T-helper 17 cell (primary cell): ENCODE measurements at regions not wholly inside any gene's neighbourhood (a gene's known extent, or its start where the extent isn't known, plus 50 kb on each side); places are given as distances from the start of the nearest gene placed in this dataset.
"Not testable (repeated sequence)": the region's sequence is repeated elsewhere in the genome, so short reads cannot be mapped to it uniquely, and the experiment has no call there.

Experiments
- ATAC-seq: fragments of 150-1000 bp; cut with Tn5 transposase; 2 replicates; pipeline ENCODE4 v1.10.0; 2021; ENCODE audit warnings: mild to moderate bottlenecking, moderate library complexity
- DNase-seq, 3 donors: peaks; one replicate each; pipeline versions ENCODE4 v3.0.0 to v3.0.0-alpha.2; 2020 to 2021
- H3K9me3 ChIP-seq: one replicate; pipeline ENCODE4 v1.7.0; 2013; ENCODE audit warnings: low read length, mild to moderate bottlenecking; ENCODE audit not compliant: control insufficient read depth, poor library complexity, severe bottlenecking
- H3K27ac Mint-ChIP-seq: one replicate; pipeline ENCODE4 v1.8.0; 2022; ENCODE audit warnings: mild to moderate bottlenecking, moderate library complexity, mixed read lengths
- H3K27me3 Mint-ChIP-seq: one replicate; pipeline ENCODE4 v1.8.0; 2022; ENCODE audit warnings: mixed read lengths
- H3K36me3 Mint-ChIP-seq: one replicate; pipeline ENCODE4 v1.8.0; 2022; ENCODE audit warnings: low read depth, mixed read lengths
- H3K4me1 Mint-ChIP-seq: one replicate; pipeline ENCODE4 v1.8.0; 2022; ENCODE audit warnings: mild to moderate bottlenecking, mixed read lengths
- H3K4me3 Mint-ChIP-seq: one replicate; pipeline ENCODE4 v1.8.0; 2022; ENCODE audit warnings: mild to moderate bottlenecking, moderate library complexity, mixed read lengths

GRCh38 chr6:63448229-63448628 is 124.1 kb upstream of the LOC128125822 start:
- Mint-ChIP-seq H3K27me3 (no peaks in the 10 kb centered on the region), H3K4me3 (no peak overlapping the region), H3K27ac (no peak overlapping the region)

GRCh38 chr6:63449714-63450113 is 122.6 kb upstream of the LOC128125822 start:
- Mint-ChIP-seq H3K27me3 (no peaks in the 10 kb centered on the region), H3K4me1 (no peaks in the 10 kb centered on the region), H3K36me3 (no peaks in the 10 kb centered on the region), H3K4me3 (no peak overlapping the region), H3K27ac (no peak overlapping the region)
- DNase-seq (no peak), ATAC-seq (no peak)
- H3K9me3 ChIP-seq: no peaks in the 10 kb centered on the region

More at GRCh38 chr6:63448229-63448628, 124.1 kb upstream of the LOC128125822 start:
- ATAC-seq (no peak), DNase-seq (no peak)
- no peaks in the 10 kb centered on the region for H3K4me1 Mint-ChIP-seq
- no peaks in the 10 kb centered on the region for H3K36me3 Mint-ChIP-seq
- H3K9me3 ChIP-seq: no peaks in the 10 kb centered on the region

- no peaks in the 10 kb centered on the region for H3K4me1 Mint-ChIP-seq
- no peaks in the 10 kb centered on the region for H3K9me3 ChIP-seq
- no peaks in the 10 kb centered on the region for H3K36me3 Mint-ChIP-seq
- no peak overlapping the region for H3K4me3 Mint-ChIP-seq
- H3K27ac Mint-ChIP-seq: no peak overlapping the region
- DNase-seq (no peak), ATAC-seq (no peak)
- no peaks in the 10 kb centered on the region for H3K27me3 Mint-ChIP-seq
These were observed 121.0 kb upstream of the LOC128125822 start for GRCh38 chr6:63451238-63451637.

GRCh38 chr6:63452125-63452524 is 120.2 kb upstream of the LOC128125822 start:
- DNase-seq: no peak
- no peaks in the 10 kb centered on the region for H3K9me3 ChIP-seq
- no peaks in the 10 kb centered on the region for H3K4me1 Mint-ChIP-seq
- no peak for ATAC-seq
- no peaks in the 10 kb centered on the region for H3K27me3 Mint-ChIP-seq
- no peak overlapping the region for H3K27ac Mint-ChIP-seq
- H3K36me3 Mint-ChIP-seq: no peaks in the 10 kb centered on the region
- H3K4me3 Mint-ChIP-seq: no peak overlapping the region

- no peak for ATAC-seq
- no peaks in the 10 kb centered on the region for H3K36me3 Mint-ChIP-seq
These were observed 115.5 kb upstream of the LOC128125822 start for GRCh38 chr6:63456734-63457133.

GRCh38 chr6:63458480-63459115 is 113.7 kb upstream of the LOC128125822 start:
- H3K9me3 ChIP-seq: no peaks in the 10 kb centered on the region
- Mint-ChIP-seq H3K4me1 (no peaks in the 10 kb centered on the region), H3K36me3 (no peaks in the 10 kb centered on the region), H3K27me3 (no peaks in the 10 kb centered on the region), H3K27ac (no peak overlapping the region), H3K4me3 (no peak overlapping the region)
- no peak for DNase-seq
- no peak for ATAC-seq

More at GRCh38 chr6:63456734-63457133, 115.5 kb upstream of the LOC128125822 start:
- no peaks in the 10 kb centered on the region for H3K4me1 Mint-ChIP-seq
- H3K27me3 Mint-ChIP-seq: no peaks in the 10 kb centered on the region
- H3K27ac Mint-ChIP-seq: no peak overlapping the region
- no peak for DNase-seq
- H3K9me3 ChIP-seq: no peaks in the 10 kb centered on the region
- H3K4me3 Mint-ChIP-seq: no peak overlapping the region

GRCh38 chr6:63459814-63460213 is 112.5 kb upstream of the LOC128125822 start:
- no peaks in the 10 kb centered on the region for H3K9me3 ChIP-seq
- Mint-ChIP-seq H3K27me3 (no peaks in the 10 kb centered on the region), H3K36me3 (no peaks in the 10 kb centered on the region), H3K4me3 (no peak overlapping the region), H3K27ac (no peak overlapping the region), H3K4me1 (no peaks in the 10 kb centered on the region)
- DNase-seq: no peak
- no peak for ATAC-seq

- DNase-seq (no peak), ATAC-seq (no peak)
- no peaks in the 10 kb centered on the region for H3K27me3 Mint-ChIP-seq
- H3K9me3 ChIP-seq: no peaks in the 10 kb centered on the region
- H3K36me3 Mint-ChIP-seq: no peaks in the 10 kb centered on the region
- H3K27ac Mint-ChIP-seq: no peak overlapping the region
- H3K4me3 Mint-ChIP-seq: no peak overlapping the region
- H3K4me1 Mint-ChIP-seq: no peaks in the 10 kb centered on the region
These were observed 111.3 kb upstream of the LOC128125822 start for GRCh38 chr6:63460971-63461370.

- no peaks in the 10 kb centered on the region for H3K27me3 Mint-ChIP-seq
- DNase-seq (no peak), ATAC-seq (no peak)
- no peaks in the 10 kb centered on the region for H3K9me3 ChIP-seq
- no peaks in the 10 kb centered on the region for H3K36me3 Mint-ChIP-seq
- no peak overlapping the region for H3K4me3 Mint-ChIP-seq
- no peak overlapping the region for H3K27ac Mint-ChIP-seq
- H3K4me1 Mint-ChIP-seq: peaks cover 2% of the 10 kb centered on the region
These were observed 108.2 kb upstream of the LOC128125822 start for GRCh38 chr6:63464060-63464459.

GRCh38 chr6:63465750-63466149 is 106.5 kb upstream of the LOC128125822 start:
- H3K27ac Mint-ChIP-seq: no peak overlapping the region
- H3K27me3 Mint-ChIP-seq: no peaks in the 10 kb centered on the region
- no peaks in the 10 kb centered on the region for H3K9me3 ChIP-seq
- ATAC-seq (no peak), DNase-seq (no peak)
- no peak overlapping the region for H3K4me3 Mint-ChIP-seq
- H3K4me1 Mint-ChIP-seq: peaks cover 2% of the 10 kb centered on the region
- H3K36me3 Mint-ChIP-seq: no peaks in the 10 kb centered on the region

GRCh38 chr6:63466242-63466733 is 106.0 kb upstream of the LOC128125822 start:
- Mint-ChIP-seq H3K4me1 (peaks cover 2% of the 10 kb centered on the region), H3K36me3 (no peaks in the 10 kb centered on the region), H3K27me3 (no peaks in the 10 kb centered on the region), H3K27ac (no peak overlapping the region), H3K4me3 (no peak overlapping the region)
- ATAC-seq: no peak
- no peak for DNase-seq
- H3K9me3 ChIP-seq: no peaks in the 10 kb centered on the region

- H3K27ac Mint-ChIP-seq: no peak overlapping the region
These were observed 104.9 kb upstream of the LOC128125822 start for GRCh38 chr6:63467247-63467954.

GRCh38 chr6:63471145-63471544 is 101.1 kb upstream of the LOC128125822 start:
- not testable (repeated sequence) for H3K27ac Mint-ChIP-seq, DNase-seq

More at GRCh38 chr6:63467247-63467954, 104.9 kb upstream of the LOC128125822 start:
- Mint-ChIP-seq H3K4me3 (no peak overlapping the region), H3K4me1 (peaks cover 2% of the 10 kb centered on the region), H3K27me3 (no peaks in the 10 kb centered on the region), H3K36me3 (no peaks in the 10 kb centered on the region)
- no peaks in the 10 kb centered on the region for H3K9me3 ChIP-seq
- DNase-seq (no peak), ATAC-seq (no peak)

GRCh38 chr6:63471654-63472053 is 100.6 kb upstream of the LOC128125822 start:
- H3K4me1 Mint-ChIP-seq: peaks cover 6% of the 10 kb centered on the region
- H3K4me3 Mint-ChIP-seq: no peak overlapping the region
- no peaks in the 10 kb centered on the region for H3K9me3 ChIP-seq
- ATAC-seq: no peak
- DNase-seq: no peak
- no peak overlapping the region for H3K27ac Mint-ChIP-seq
- H3K27me3 Mint-ChIP-seq: no peaks in the 10 kb centered on the region
- no peaks in the 10 kb centered on the region for H3K36me3 Mint-ChIP-seq

More at GRCh38 chr6:63471145-63471544, 101.1 kb upstream of the LOC128125822 start:
- not testable (repeated sequence) for H3K9me3 ChIP-seq, H3K36me3 Mint-ChIP-seq, H3K4me1 Mint-ChIP-seq, ATAC-seq, H3K4me3 Mint-ChIP-seq, H3K27me3 Mint-ChIP-seq
